HG03469 (cell line): ENCODE measurements at regions not wholly inside any gene's neighbourhood (a gene's known extent, or its start where the extent isn't known, plus 50 kb on each side); places are given as distances from the start of the nearest gene placed in this dataset.
"Not testable (repeated sequence)": the region's sequence is repeated elsewhere in the genome, so short reads cannot be mapped to it uniquely, and the experiment has no call there.

Experiments used
- ATAC-seq: cut with Tn5 transposase; IDR thresholded peaks from one replicate; pipeline ENCODE4 v1.9.1; 2021; ENCODE audit warnings: mild to moderate bottlenecking, moderate library complexity, moderate number of reproducible peaks; ENCODE audit not compliant: unreplicated experiment

- no peak for ATAC-seq
Observed at GRCh38 chr5:102613661-102614060, 114.9 kb upstream of the SLCO6A1 start.

GRCh38 chr5:102617191-102618187, 118.7 kb upstream of the SLCO6A1 start:
- ATAC-seq = no peak

GRCh38 chr5:102622262-102622661, 123.5 kb upstream of the SLCO6A1 start:
- ATAC-seq = no peak

- no peak for ATAC-seq
Observed at GRCh38 chr5:102623329-102624065, 124.7 kb upstream of the SLCO6A1 start.

GRCh38 chr5:102624405-102624804, 125.6 kb upstream of the SLCO6A1 start:
- no peak for ATAC-seq

GRCh38 chr5:102625468-102625867, 126.7 kb upstream of the SLCO6A1 start:
- ATAC-seq = no peak

- ATAC-seq = no peak
Observed at GRCh38 chr5:102625928-102626327, 127.1 kb upstream of the SLCO6A1 start.

GRCh38 chr5:102627315-102627714, 127.8 kb upstream of the PAM start:
- no peak for ATAC-seq

GRCh38 chr5:102628441-102629175, 126.5 kb upstream of the PAM start:
- ATAC-seq = no peak

- ATAC-seq = no peak
Observed at GRCh38 chr5:102629827-102630605, 125.1 kb upstream of the PAM start.

- ATAC-seq = not testable (repeated sequence)
Observed at GRCh38 chr5:102635399-102635798, 119.7 kb upstream of the PAM start.

- no peak for ATAC-seq
Observed at GRCh38 chr5:102638316-102638715, 116.8 kb upstream of the PAM start.

- no peak for ATAC-seq
Observed at GRCh38 chr5:102638912-102639652, 116.0 kb upstream of the PAM start.

GRCh38 chr5:102649731-102650130, 105.4 kb upstream of the PAM start:
- ATAC-seq = no peak

GRCh38 chr5:102651466-102651865, 103.6 kb upstream of the PAM start:
- ATAC-seq = no peak

GRCh38 chr5:102654559-102655349, 100.4 kb upstream of the PAM start:
- ATAC-seq = no peak

- ATAC-seq = no peak
Observed at GRCh38 chr5:102659151-102659550, 96.0 kb upstream of the PAM start.

- no peak for ATAC-seq
Observed at GRCh38 chr5:102660111-102660510, 95.0 kb upstream of the PAM start.
